ENCODE measurements at regions not wholly inside any gene's neighbourhood (a gene's known extent, or its start where the extent isn't known, plus 50 kb on each side); places are given as distances from the start of the nearest gene placed in this dataset.

GRCh38 chr2:129179199-129179598 lies 800.3 kb upstream of the RAB6C start:
- ChIA-PET POLR2A (no interaction called here), CTCF (no interaction called here)

GRCh38 chr2:129180124-129180716 lies 799.2 kb upstream of the RAB6C start:
- intact Hi-C loops (cut with micrococcal nuclease): no loop called here
- no peak for DNase-seq
- Mint-ChIP-seq H3K9me3 (no peaks in the 10 kb centered on the region), H3K4me1 (ENCODE audit: low read depth) (no peaks in the 10 kb centered on the region), H3K4me3 (no peak overlapping the region), H3K27ac (no peak overlapping the region), H3K27me3 (no peaks in the 10 kb centered on the region), H3K36me3 (no peaks in the 10 kb centered on the region)
- CTCF ChIA-PET: no interaction called here
- POLR2A ChIA-PET: no interaction called here

More at GRCh38 chr2:129179199-129179598, 800.3 kb upstream of the RAB6C start:
- Mint-ChIP-seq H3K27ac (no peak overlapping the region), H3K36me3 (no peaks in the 10 kb centered on the region), H3K27me3 (no peaks in the 10 kb centered on the region), H3K4me1 (ENCODE audit: low read depth) (no peaks in the 10 kb centered on the region), H3K9me3 (no peaks in the 10 kb centered on the region), H3K4me3 (no peak overlapping the region)
- no peak for DNase-seq
- intact Hi-C loops (cut with micrococcal nuclease): no loop called here

- CTCF ChIA-PET: no interaction called here
- no peaks in the 10 kb centered on the region for H3K9me3 Mint-ChIP-seq
- intact Hi-C loops (cut with micrococcal nuclease): no loop called here
- no peaks in the 10 kb centered on the region for H3K36me3 Mint-ChIP-seq
- H3K27me3 Mint-ChIP-seq: peaks cover under 1% of the 10 kb centered on the region
- POLR2A ChIA-PET: no interaction called here
- H3K27ac Mint-ChIP-seq: no peak overlapping the region
- DNase-seq: no peak
- H3K4me3 Mint-ChIP-seq: no peak overlapping the region
- no peaks in the 10 kb centered on the region for H3K4me1 Mint-ChIP-seq (ENCODE audit: low read depth)
These were observed 798.0 kb upstream of the RAB6C start for GRCh38 chr2:129181433-129181832.

DNA sequence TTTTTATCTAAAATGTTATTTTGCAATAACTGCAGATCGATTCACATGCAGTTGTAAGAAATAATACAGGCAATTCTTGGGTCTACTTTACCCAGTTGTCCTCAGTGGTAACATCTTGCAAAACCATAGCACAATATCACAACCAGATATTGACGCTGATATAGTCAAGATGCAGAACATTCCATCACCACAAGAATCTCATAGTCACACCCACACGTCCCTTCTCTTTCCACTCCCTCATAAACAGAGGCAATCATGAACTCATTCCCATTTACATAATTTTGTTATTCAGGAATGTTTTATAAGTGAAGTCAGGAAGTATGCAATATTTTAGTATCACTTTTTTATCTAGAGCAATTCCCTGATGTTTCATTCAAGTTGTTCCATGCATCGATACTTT lies 797.5 kb upstream of the RAB6C start:
- DNase-seq: no peak
- Mint-ChIP-seq H3K27ac (no peak overlapping the region), H3K4me3 (no peak overlapping the region), H3K27me3 (peaks cover 2% of the 10 kb centered on the region), H3K9me3 (no peaks in the 10 kb centered on the region), H3K36me3 (no peaks in the 10 kb centered on the region), H3K4me1 (ENCODE audit: low read depth) (no peaks in the 10 kb centered on the region)
- ChIA-PET CTCF (no interaction called here), POLR2A (no interaction called here)
- intact Hi-C loops (cut with micrococcal nuclease): no loop called here

DNA sequence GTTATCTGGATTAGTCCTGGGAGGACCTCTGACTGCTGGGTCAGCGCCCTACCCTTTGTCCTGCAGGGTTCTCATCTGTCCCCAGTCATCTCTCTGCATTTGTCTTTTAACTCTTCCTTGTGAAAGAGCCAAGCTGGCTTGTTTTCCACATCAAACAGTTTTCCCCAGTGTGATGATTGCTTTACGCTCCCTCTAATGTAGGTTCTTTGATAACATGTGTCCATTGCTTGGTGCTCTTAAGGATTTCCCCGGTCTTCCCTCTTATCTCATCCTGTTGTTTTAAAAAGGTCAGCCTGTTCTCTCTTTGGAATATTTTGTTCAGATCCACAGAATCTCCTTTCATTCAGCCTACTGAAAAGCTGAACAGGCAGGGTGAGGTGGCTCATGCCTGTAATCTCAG lies 792.1 kb upstream of the RAB6C start:
- no peak for DNase-seq
- ChIA-PET CTCF (no interaction called here), POLR2A (no interaction called here)
- Mint-ChIP-seq H3K27me3 (peaks cover 4% of the 10 kb centered on the region), H3K4me1 (ENCODE audit: low read depth) (no peaks in the 10 kb centered on the region), H3K27ac (no peak overlapping the region), H3K36me3 (no peaks in the 10 kb centered on the region), H3K4me3 (no peak overlapping the region), H3K9me3 (no peaks in the 10 kb centered on the region)
- intact Hi-C loops (cut with micrococcal nuclease): no loop called here

DNA sequence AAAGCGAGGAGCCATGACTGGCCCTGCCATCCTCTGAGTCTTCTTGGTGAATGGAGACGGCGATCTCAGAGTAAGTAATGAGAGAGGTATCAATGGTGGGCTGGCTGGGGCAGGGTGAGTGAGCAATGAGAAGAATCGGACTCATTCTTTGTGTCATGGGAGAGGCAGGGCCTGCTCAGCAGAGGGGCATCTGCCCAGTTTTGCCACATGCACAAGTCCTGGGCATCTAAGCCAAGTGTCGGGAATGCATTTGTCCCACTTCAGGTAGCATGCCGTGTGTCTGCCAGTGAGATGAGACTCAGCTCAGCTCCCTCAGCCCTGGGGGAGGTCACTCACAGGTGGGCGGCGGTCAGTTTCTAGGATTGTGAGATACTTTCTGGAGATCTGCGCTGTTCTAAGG lies 791.0 kb upstream of the RAB6C start:
- Mint-ChIP-seq H3K9me3 (no peaks in the 10 kb centered on the region), H3K4me1 (ENCODE audit: low read depth) (no peaks in the 10 kb centered on the region), H3K36me3 (no peaks in the 10 kb centered on the region), H3K4me3 (no peak overlapping the region), H3K27me3 (peaks cover 4% of the 10 kb centered on the region), H3K27ac (no peak overlapping the region)
- ChIA-PET POLR2A (no interaction called here), CTCF (no interaction called here)
- DNase-seq: no peak
- intact Hi-C loops (cut with micrococcal nuclease): no loop called here

DNA sequence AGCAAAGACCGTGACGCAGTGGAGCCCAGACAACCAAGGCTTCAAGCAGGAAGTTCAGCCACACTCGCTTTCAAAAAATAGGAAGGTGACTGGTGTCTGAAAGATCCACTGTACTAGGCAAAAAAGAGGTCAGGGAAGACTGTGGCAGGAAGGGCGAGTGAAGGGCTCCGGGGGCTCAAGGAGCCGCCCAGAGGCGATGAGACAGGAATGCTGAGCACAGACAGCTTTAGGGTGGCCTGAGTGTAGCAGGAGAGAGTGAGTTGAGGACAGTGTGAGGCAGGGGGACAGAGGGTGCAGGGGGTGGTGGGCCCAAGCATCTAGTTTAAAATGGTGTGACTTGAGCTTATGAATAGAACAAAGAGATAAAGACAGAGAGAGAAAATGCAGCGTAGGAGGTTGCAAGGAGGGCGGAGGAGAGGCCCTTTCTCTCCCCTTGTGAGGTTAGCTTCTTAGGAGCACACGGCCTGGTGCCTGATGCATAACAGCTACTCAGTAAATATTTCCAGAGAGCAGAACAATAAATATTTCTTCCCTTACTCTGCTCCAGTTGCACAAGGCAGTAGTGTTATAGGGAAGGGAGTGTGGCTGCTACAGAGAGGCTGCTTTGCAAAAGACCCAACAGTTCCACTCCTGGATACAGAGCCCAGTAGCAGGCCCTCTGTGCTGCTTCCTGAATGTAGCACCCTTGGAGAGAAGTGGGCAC lies 789.7 kb upstream of the RAB6C start:
- DNase-seq: no peak
- H3K27me3 Mint-ChIP-seq: peaks cover 4% of the 10 kb centered on the region
- intact Hi-C loops (cut with micrococcal nuclease): no loop called here
- POLR2A ChIA-PET: no interaction called here
- no peaks in the 10 kb centered on the region for H3K36me3 Mint-ChIP-seq
- no peaks in the 10 kb centered on the region for H3K9me3 Mint-ChIP-seq
- H3K4me1 Mint-ChIP-seq (ENCODE audit: low read depth): no peaks in the 10 kb centered on the region
- no peak overlapping the region for H3K27ac Mint-ChIP-seq
- no peak overlapping the region for H3K4me3 Mint-ChIP-seq
- CTCF ChIA-PET: no interaction called here

- H3K27me3 Mint-ChIP-seq: peaks cover 4% of the 10 kb centered on the region
- POLR2A ChIA-PET: no interaction called here
- intact Hi-C loops (cut with micrococcal nuclease): no loop called here
- no peak overlapping the region for H3K27ac Mint-ChIP-seq
- DNase-seq: no peak
- no peaks in the 10 kb centered on the region for H3K4me1 Mint-ChIP-seq (ENCODE audit: low read depth)
- CTCF ChIA-PET: no interaction called here
- H3K4me3 Mint-ChIP-seq: no peak overlapping the region
- H3K9me3 Mint-ChIP-seq: no peaks in the 10 kb centered on the region
- H3K36me3 Mint-ChIP-seq: no peaks in the 10 kb centered on the region
These were observed 789.0 kb upstream of the RAB6C start for GRCh38 chr2:129190494-129190893.

- H3K9me3 Mint-ChIP-seq: no peaks in the 10 kb centered on the region
- no peak overlapping the region for H3K4me3 Mint-ChIP-seq
- ChIA-PET POLR2A (no interaction called here), CTCF (no interaction called here)
- intact Hi-C loops (cut with micrococcal nuclease): no loop called here
- H3K36me3 Mint-ChIP-seq: no peaks in the 10 kb centered on the region
- DNase-seq: no peak
- H3K27ac Mint-ChIP-seq: no peak overlapping the region
- peaks cover 3% of the 10 kb centered on the region for H3K27me3 Mint-ChIP-seq
- H3K4me1 Mint-ChIP-seq (ENCODE audit: low read depth): no peaks in the 10 kb centered on the region
These were observed 787.9 kb upstream of the RAB6C start for GRCh38 chr2:129191530-129191929.

GRCh38 chr2:129192117-129192516 lies 787.3 kb upstream of the RAB6C start:
- H3K36me3 Mint-ChIP-seq: no peaks in the 10 kb centered on the region
- H3K9me3 Mint-ChIP-seq: no peaks in the 10 kb centered on the region

GRCh38 chr2:129192841-129193253 lies 786.6 kb upstream of the RAB6C start:
- no peak overlapping the region for H3K27ac Mint-ChIP-seq
- H3K9me3 Mint-ChIP-seq: no peaks in the 10 kb centered on the region
- H3K36me3 Mint-ChIP-seq: no peaks in the 10 kb centered on the region
- no peaks in the 10 kb centered on the region for H3K4me1 Mint-ChIP-seq (ENCODE audit: low read depth)
- H3K4me3 Mint-ChIP-seq: no peak overlapping the region
- intact Hi-C loops (cut with micrococcal nuclease): no loop called here
- CTCF ChIA-PET: no interaction called here
- POLR2A ChIA-PET: no interaction called here
- DNase-seq: no peak
- peaks cover 2% of the 10 kb centered on the region for H3K27me3 Mint-ChIP-seq

More at GRCh38 chr2:129192117-129192516, 787.3 kb upstream of the RAB6C start:
- H3K4me1 Mint-ChIP-seq (ENCODE audit: low read depth): no peaks in the 10 kb centered on the region
- ChIA-PET POLR2A (no interaction called here), CTCF (no interaction called here)
- H3K27me3 Mint-ChIP-seq: peaks cover 2% of the 10 kb centered on the region
- DNase-seq: no peak
- H3K27ac Mint-ChIP-seq: no peak overlapping the region
- intact Hi-C loops (cut with micrococcal nuclease): no loop called here
- H3K4me3 Mint-ChIP-seq: no peak overlapping the region

DNA sequence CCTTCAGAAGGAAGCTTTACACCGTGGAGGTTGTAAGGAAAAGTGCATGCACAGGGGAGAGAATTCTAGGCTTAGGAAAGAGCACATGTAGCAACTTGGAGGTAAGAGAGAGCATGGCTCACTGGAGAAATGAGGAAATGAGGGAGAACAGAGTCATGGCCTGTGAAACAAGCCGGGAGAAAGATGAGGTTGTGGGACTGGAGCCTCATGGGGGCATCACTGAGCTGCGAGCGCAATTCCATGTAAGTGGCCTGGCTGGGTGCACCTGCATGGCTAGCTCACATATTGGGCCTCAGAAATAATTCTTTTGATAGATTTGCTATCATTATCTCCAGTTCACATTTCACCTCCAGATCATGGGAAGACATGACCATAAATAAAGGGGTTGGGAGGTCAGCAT lies 785.5 kb upstream of the RAB6C start:
- no peak for DNase-seq
- no peak overlapping the region for H3K4me3 Mint-ChIP-seq
- intact Hi-C loops (cut with micrococcal nuclease): no loop called here
- ChIA-PET CTCF (no interaction called here), POLR2A (no interaction called here)
- H3K27ac Mint-ChIP-seq: no peak overlapping the region
- H3K4me1 Mint-ChIP-seq (ENCODE audit: low read depth): no peaks in the 10 kb centered on the region
- H3K9me3 Mint-ChIP-seq: no peaks in the 10 kb centered on the region
- H3K36me3 Mint-ChIP-seq: no peaks in the 10 kb centered on the region
- H3K27me3 Mint-ChIP-seq: peaks cover 2% of the 10 kb centered on the region

DNA sequence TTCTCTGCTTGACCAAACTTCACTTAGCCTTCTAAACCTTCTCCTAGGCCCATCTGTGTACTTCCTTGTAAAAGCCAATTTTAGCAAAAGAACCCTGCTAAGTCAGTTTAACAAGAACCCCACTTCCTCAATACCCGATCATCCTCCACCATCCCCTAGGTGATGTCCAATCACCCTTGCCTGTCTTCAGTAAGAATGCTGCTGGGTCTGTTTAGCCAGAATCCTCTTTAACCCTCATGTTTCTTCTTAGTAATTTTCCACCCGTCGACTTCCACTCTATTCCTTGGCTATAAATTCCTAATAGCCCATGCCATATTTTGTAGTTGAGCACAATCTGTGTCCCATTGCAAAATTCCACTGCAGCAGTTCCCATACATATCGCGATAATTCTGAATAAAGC lies 780.0 kb upstream of the RAB6C start:
- intact Hi-C loops (cut with micrococcal nuclease): no loop called here
- no peaks in the 10 kb centered on the region for H3K36me3 Mint-ChIP-seq
- H3K27ac Mint-ChIP-seq: no peak overlapping the region
- no peak overlapping the region for H3K4me3 Mint-ChIP-seq
- no peak for DNase-seq
- no peaks in the 10 kb centered on the region for H3K4me1 Mint-ChIP-seq (ENCODE audit: low read depth)
- H3K9me3 Mint-ChIP-seq: no peaks in the 10 kb centered on the region
- ChIA-PET CTCF (no interaction called here), POLR2A (no interaction called here)
- no peaks in the 10 kb centered on the region for H3K27me3 Mint-ChIP-seq

Data from activated CD4-positive, alpha-beta memory T cell treated with anti-CD3 and anti-CD28 coated beads for 36 hours (primary cell).